ENCODE measurements at regions not wholly inside any gene's neighbourhood (a gene's known extent, or its start where the extent isn't known, plus 50 kb on each side); places are given as distances from the start of the nearest gene placed in this dataset.

- H3K4me1 ChIP-seq = peaks cover 10 to 57% (median 33%) of the 10 kb centered on the region in 3 donors
- DNase-seq = peak; percentile 24
- 19 to 32% methylated on average over 8 to 15 of the region's 17 CpGs for WGBS, 2 donors
- peak overlapping the region; percentile 76 to 96 (median 90) for H3K27ac ChIP-seq
- peak overlapping the region in 3 of 4 donors; percentile 19 to 60 (median 32) for H3K4me3 ChIP-seq
- H3K36me3 ChIP-seq = no peaks in the 10 kb centered on the region
- H3K27me3 ChIP-seq = no peaks in the 10 kb centered on the region
- TF ChIP-seq POLR2A (IDR thresholded peaks at IDR 0.05) = no peak
- peak; percentile 94 to 99 (median 98) for TF ChIP-seq CTCF (IDR thresholded peaks at IDR 0.05)
- intact Hi-C loops (cut with DNase I) = loop anchor here (5.0 to 10.0 kb wide), 3 partner anchors 65 to 353 kb away; no protein-coding TSS in a partner anchor
- H3K9me3 ChIP-seq = no peaks in the 10 kb centered on the region
These were observed 344.3 kb upstream of the KLF3 start for GRCh38 chr4:38319456-38320342.

GRCh38 chr4:38320343-38320695 is 343.7 kb upstream of the KLF3 start:
- peak overlapping the region; percentile 42 to 96 (median 82) for H3K27ac ChIP-seq
- no peaks in the 10 kb centered on the region for H3K36me3 ChIP-seq
- no peak for DNase-seq
- intact Hi-C loops (cut with DNase I) = loop anchor here (5.0 to 10.0 kb wide), 2 partner anchors 64 to 133 kb away; no protein-coding TSS in a partner anchor
- TF ChIP-seq CTCF (IDR thresholded peaks at IDR 0.05) (no peak), POLR2A (IDR thresholded peaks at IDR 0.05) (no peak)
- peaks cover 10 to 51% (median 33%) of the 10 kb centered on the region in 3 donors for H3K4me1 ChIP-seq
- no peaks in the 10 kb centered on the region for H3K27me3 ChIP-seq
- H3K9me3 ChIP-seq = no peaks in the 10 kb centered on the region
- no peak overlapping the region for H3K4me3 ChIP-seq
- WGBS, 2 donors = 61 to 83% methylated on average over 5 of the region's 5 CpGs

- H3K27ac ChIP-seq = peak overlapping the region in 2 of 4 donors; percentile 89 to 96
- 69% methylated on average over 4 of the region's 4 CpGs for WGBS, 2 donors
- intact Hi-C loops (cut with DNase I) = loop anchor here (5.0 to 10.0 kb wide), 2 partner anchors 64 to 134 kb away; no protein-coding TSS in a partner anchor
These were observed 343.2 kb upstream of the KLF3 start for GRCh38 chr4:38320833-38321232.

GRCh38 chr4:38322714-38323113 is 341.3 kb upstream of the KLF3 start:
- TF ChIP-seq CTCF (IDR thresholded peaks at IDR 0.05) = no peak
- TF ChIP-seq POLR2A (IDR thresholded peaks at IDR 0.05) = no peak
- Histone ChIP-seq H3K4me1 (peaks cover 10 to 51% (median 30%) of the 10 kb centered on the region in 3 donors), H3K36me3 (no peaks in the 10 kb centered on the region), H3K9me3 (no peaks in the 10 kb centered on the region), H3K27me3 (no peaks in the 10 kb centered on the region), H3K27ac (peak overlapping the region in 3 of 4 donors; percentile 2 to 55 (median 40)), H3K4me3 (no peak overlapping the region)
- no peak for DNase-seq
- WGBS, 2 donors = 16 to 21% methylated on average over 2 to 3 of the region's 4 CpGs
- intact Hi-C loops (cut with DNase I) = loop anchor here (5.0 to 10.0 kb wide), 2 partner anchors 62 to 135 kb away; no protein-coding TSS in a partner anchor

More at GRCh38 chr4:38320833-38321232, 343.2 kb upstream of the KLF3 start:
- no peak for DNase-seq
- peaks cover 10 to 53% (median 33%) of the 10 kb centered on the region in 3 donors for H3K4me1 ChIP-seq
- H3K9me3 ChIP-seq = no peaks in the 10 kb centered on the region
- TF ChIP-seq CTCF (IDR thresholded peaks at IDR 0.05) (no peak), POLR2A (IDR thresholded peaks at IDR 0.05) (no peak)
- no peaks in the 10 kb centered on the region for H3K27me3 ChIP-seq
- H3K36me3 ChIP-seq = no peaks in the 10 kb centered on the region
- no peak overlapping the region for H3K4me3 ChIP-seq

- WGBS, 2 donors = 55 to 69% methylated on average over 4 of the region's 4 CpGs
- no peak for TF ChIP-seq CTCF (IDR thresholded peaks at IDR 0.05)
- no peak for TF ChIP-seq POLR2A (IDR thresholded peaks at IDR 0.05)
- Histone ChIP-seq H3K9me3 (no peaks in the 10 kb centered on the region), H3K27ac (peak overlapping the region in 3 of 4 donors; percentile 2 to 21 (median 20)), H3K4me1 (peaks cover 10 to 52% (median 30%) of the 10 kb centered on the region in 3 donors), H3K4me3 (no peak overlapping the region), H3K36me3 (no peaks in the 10 kb centered on the region), H3K27me3 (no peaks in the 10 kb centered on the region)
- intact Hi-C loops (cut with DNase I) = loop anchor here (5.0 to 10.0 kb wide), 2 partner anchors 62 to 136 kb away; no protein-coding TSS in a partner anchor
- no peak for DNase-seq
These were observed 340.8 kb upstream of the KLF3 start for GRCh38 chr4:38323141-38323641.
